GM23338 (cell line): ENCODE measurements at regions not wholly inside any gene's neighbourhood (a gene's known extent, or its start where the extent isn't known, plus 50 kb on each side); places are given as distances from the start of the nearest gene placed in this dataset.

Experiments
- CREB1 ChIP-seq: fragments of 250-450 bp; sonication (Bioruptor Pico); IDR thresholded peaks from 2 replicates; pipeline ENCODE4 v1.5.0; 2020; ENCODE audit warnings: low read depth, mild to moderate bottlenecking, moderate library complexity
- ETS1 ChIP-seq: IDR thresholded peaks from 2 replicates; pipeline ENCODE4 v1.6.1; 2016; ENCODE audit warnings: antibody characterized with exemption
- EZH2 ChIP-seq: fragments of 200-600 bp; sonication (generic); IDR thresholded peaks from one replicate; pipeline ENCODE4 v1.8.0; 2017; ENCODE audit warnings: antibody characterized with exemption, mild to moderate bottlenecking, low read depth; ENCODE audit not compliant: unreplicated experiment
- JUNB ChIP-seq: IDR thresholded peaks from one replicate; pipeline ENCODE4 v1.6.1; 2016; ENCODE audit warnings: antibody characterized with exemption; ENCODE audit not compliant: unreplicated experiment
- NANOG ChIP-seq: IDR thresholded peaks from 2 replicates; pipeline ENCODE4 v1.6.1; 2016; ENCODE audit warnings: antibody characterized with exemption, borderline replicate concordance
- POLR2AphosphoS5 ChIP-seq: IDR thresholded peaks from 2 replicates; pipeline ENCODE4 v1.6.1; 2016; ENCODE audit warnings: antibody characterized with exemption, low read depth
- ZNF114 ChIP-seq: fragments of 250-450 bp; sonication (Bioruptor Pico); IDR thresholded peaks from 2 replicates; pipeline ENCODE4 v1.5.0; 2020; ENCODE audit warnings: mild to moderate bottlenecking, moderate library complexity
- ZNF331 ChIP-seq: fragments of 250-450 bp; sonication (Bioruptor Pico); IDR thresholded peaks from 2 replicates; pipeline ENCODE4 v1.5.0; 2020; ENCODE audit warnings: low read depth, mild to moderate bottlenecking, moderate library complexity
- TF ChIP-seq, protein P1 (sequence below): fragments of 250-450 bp; sonication (Bioruptor Pico); IDR thresholded peaks from 2 replicates; pipeline ENCODE4 v1.5.0; 2020; ENCODE audit warnings: mild to moderate bottlenecking, moderate library complexity
- TF ChIP-seq, protein P2 (sequence below): IDR thresholded peaks from one replicate; pipeline ENCODE4 v1.6.1; 2018; ENCODE audit warnings: antibody characterized with exemption; ENCODE audit not compliant: unreplicated experiment

DNA sequence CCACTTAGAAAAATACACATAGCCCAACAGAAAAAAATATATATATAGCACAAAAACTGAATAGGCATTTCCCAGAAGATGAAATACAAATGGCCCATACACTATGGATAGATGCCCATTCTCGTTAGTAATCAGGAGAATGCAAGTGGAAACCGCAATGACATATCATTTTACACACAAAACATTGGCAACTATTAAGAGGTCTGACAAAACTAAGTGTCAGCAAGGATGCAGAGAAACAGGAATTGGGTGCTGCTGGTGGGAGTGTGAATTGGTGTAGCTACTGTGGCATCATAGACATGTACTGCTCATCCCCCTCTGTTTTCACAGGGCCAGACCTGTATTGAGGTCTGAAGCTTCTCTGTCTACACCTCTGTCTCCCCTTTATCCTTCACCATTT, 320.0 kb downstream of the IDS start (continued):
- TF ChIP-seq, protein P1, sequence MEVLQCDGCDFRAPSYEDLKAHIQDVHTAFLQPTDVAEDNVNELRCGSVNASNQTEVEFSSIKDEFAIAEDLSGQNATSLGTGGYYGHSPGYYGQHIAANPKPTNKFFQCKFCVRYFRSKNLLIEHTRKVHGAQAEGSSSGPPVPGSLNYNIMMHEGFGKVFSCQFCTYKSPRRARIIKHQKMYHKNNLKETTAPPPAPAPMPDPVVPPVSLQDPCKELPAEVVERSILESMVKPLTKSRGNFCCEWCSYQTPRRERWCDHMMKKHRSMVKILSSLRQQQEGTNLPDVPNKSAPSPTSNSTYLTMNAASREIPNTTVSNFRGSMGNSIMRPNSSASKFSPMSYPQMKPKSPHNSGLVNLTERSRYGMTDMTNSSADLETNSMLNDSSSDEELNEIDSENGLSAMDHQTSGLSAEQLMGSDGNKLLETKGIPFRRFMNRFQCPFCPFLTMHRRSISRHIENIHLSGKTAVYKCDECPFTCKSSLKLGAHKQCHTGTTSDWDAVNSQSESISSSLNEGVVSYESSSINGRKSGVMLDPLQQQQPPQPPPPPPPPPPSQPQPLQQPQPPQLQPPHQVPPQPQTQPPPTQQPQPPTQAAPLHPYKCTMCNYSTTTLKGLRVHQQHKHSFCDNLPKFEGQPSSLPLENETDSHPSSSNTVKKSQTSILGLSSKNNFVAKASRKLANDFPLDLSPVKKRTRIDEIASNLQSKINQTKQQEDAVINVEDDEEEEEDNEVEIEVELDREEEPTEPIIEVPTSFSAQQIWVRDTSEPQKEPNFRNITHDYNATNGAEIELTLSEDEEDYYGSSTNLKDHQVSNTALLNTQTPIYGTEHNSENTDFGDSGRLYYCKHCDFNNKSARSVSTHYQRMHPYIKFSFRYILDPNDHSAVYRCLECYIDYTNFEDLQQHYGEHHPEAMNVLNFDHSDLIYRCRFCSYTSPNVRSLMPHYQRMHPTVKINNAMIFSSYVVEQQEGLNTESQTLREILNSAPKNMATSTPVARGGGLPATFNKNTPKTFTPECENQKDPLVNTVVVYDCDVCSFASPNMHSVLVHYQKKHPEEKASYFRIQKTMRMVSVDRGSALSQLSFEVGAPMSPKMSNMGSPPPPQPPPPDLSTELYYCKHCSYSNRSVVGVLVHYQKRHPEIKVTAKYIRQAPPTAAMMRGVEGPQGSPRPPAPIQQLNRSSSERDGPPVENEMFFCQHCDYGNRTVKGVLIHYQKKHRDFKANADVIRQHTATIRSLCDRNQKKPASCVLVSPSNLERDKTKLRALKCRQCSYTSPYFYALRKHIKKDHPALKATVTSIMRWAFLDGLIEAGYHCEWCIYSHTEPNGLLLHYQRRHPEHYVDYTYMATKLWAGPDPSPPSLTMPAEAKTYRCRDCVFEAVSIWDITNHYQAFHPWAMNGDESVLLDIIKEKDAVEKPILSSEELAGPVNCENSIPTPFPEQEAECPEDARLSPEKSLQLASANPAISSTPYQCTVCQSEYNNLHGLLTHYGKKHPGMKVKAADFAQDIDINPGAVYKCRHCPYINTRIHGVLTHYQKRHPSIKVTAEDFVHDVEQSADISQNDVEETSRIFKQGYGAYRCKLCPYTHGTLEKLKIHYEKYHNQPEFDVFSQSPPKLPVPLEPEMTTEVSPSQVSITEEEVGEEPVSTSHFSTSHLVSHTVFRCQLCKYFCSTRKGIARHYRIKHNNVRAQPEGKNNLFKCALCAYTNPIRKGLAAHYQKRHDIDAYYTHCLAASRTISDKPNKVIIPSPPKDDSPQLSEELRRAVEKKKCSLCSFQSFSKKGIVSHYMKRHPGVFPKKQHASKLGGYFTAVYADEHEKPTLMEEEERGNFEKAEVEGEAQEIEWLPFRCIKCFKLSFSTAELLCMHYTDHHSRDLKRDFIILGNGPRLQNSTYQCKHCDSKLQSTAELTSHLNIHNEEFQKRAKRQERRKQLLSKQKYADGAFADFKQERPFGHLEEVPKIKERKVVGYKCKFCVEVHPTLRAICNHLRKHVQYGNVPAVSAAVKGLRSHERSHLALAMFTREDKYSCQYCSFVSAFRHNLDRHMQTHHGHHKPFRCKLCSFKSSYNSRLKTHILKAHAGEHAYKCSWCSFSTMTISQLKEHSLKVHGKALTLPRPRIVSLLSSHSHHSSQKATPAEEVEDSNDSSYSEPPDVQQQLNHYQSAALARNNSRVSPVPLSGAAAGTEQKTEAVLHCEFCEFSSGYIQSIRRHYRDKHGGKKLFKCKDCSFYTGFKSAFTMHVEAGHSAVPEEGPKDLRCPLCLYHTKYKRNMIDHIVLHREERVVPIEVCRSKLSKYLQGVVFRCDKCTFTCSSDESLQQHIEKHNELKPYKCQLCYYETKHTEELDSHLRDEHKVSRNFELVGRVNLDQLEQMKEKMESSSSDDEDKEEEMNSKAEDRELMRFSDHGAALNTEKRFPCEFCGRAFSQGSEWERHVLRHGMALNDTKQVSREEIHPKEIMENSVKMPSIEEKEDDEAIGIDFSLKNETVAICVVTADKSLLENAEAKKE (CRISPR knock-in tag), result no peak
- TF ChIP-seq ZNF331 (CRISPR knock-in tag) (no peak), EZH2 (no peak), CREB1 (CRISPR knock-in tag) (no peak), JUNB (no peak), ETS1 (no peak), ZNF114 (no peak), POLR2AphosphoS5 (no peak), NANOG (no peak)
- TF ChIP-seq, protein P2, sequence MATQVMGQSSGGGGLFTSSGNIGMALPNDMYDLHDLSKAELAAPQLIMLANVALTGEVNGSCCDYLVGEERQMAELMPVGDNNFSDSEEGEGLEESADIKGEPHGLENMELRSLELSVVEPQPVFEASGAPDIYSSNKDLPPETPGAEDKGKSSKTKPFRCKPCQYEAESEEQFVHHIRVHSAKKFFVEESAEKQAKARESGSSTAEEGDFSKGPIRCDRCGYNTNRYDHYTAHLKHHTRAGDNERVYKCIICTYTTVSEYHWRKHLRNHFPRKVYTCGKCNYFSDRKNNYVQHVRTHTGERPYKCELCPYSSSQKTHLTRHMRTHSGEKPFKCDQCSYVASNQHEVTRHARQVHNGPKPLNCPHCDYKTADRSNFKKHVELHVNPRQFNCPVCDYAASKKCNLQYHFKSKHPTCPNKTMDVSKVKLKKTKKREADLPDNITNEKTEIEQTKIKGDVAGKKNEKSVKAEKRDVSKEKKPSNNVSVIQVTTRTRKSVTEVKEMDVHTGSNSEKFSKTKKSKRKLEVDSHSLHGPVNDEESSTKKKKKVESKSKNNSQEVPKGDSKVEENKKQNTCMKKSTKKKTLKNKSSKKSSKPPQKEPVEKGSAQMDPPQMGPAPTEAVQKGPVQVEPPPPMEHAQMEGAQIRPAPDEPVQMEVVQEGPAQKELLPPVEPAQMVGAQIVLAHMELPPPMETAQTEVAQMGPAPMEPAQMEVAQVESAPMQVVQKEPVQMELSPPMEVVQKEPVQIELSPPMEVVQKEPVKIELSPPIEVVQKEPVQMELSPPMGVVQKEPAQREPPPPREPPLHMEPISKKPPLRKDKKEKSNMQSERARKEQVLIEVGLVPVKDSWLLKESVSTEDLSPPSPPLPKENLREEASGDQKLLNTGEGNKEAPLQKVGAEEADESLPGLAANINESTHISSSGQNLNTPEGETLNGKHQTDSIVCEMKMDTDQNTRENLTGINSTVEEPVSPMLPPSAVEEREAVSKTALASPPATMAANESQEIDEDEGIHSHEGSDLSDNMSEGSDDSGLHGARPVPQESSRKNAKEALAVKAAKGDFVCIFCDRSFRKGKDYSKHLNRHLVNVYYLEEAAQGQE, result no peak
